ENCODE measurements at regions not wholly inside any gene's neighbourhood (a gene's known extent, or its start where the extent isn't known, plus 50 kb on each side); places are given as distances from the start of the nearest gene placed in this dataset.

DNA sequence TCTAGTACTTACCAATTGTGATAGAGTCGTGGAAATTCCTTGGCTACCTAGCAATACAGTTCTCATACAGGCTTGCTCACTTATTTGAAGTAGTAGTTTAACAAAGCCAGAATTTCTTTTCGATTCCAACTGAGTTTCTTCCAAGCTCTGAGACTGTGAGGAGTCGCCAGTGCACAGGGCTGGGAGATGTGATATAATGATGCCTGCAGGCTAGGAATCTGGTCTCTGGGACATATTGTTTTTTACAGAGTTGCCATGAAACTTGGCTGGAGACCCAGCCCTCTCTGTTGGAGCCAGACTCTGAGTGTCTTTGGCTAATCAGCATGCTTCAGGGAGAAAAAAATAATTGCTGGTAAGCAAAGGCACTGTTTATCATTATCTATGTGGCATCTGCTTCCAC is 698.8 kb upstream of the GOT2 start:
- no peaks in the 10 kb centered on the region for H3K27me3 ChIP-seq (replicated peaks in 1 of 2; ENCODE audit: control insufficient read depth in 2 of 2, insufficient read depth in 2 of 2, low read length in 1 of 2)
- no TSS peak for BruUV-seq (replicated peaks)
- no peak for TF ChIP-seq ZNF24 (IDR thresholded peaks at IDR 0.05)
- TF ChIP-seq SUZ12 (IDR thresholded peaks at IDR 0.05; ENCODE audit: unreplicated experiment): no peak
- no peak for TF ChIP-seq ZSCAN29 (IDR thresholded peaks at IDR 0.05)
- no peak for TF ChIP-seq NR2C2 (IDR thresholded peaks at IDR 0.05; ENCODE audit: borderline replicate concordance, control insufficient read depth, insufficient read length, low read depth)
- TF ChIP-seq BRCA1 (IDR thresholded peaks at IDR 0.05; ENCODE audit: low read depth, low read length): no peak
- TF ChIP-seq USF2 (IDR thresholded peaks at IDR 0.05; ENCODE audit: borderline replicate concordance, low read depth, low read length): no peak
- WGBS (ENCODE audit: insufficient coverage, insufficient replicate concordance, low lambda C conversion rate, missing lambda C conversion rate): 0% methylated on average over 3 of the region's 3 CpGs
- H3K4me2 ChIP-seq (ENCODE audit: control insufficient read depth, insufficient read depth): no peak overlapping the region
- ChIA-PET POLR2A (no interaction called here), CTCF (no interaction called here), SMC1A (ENCODE audit: uncharacterized antibody, unreplicated experiment) (no interaction called here), RAD21 (ENCODE audit: unreplicated experiment) (no interaction called here)
- no peaks in the 10 kb centered on the region for H4K20me1 ChIP-seq (ENCODE audit: control insufficient read depth, insufficient read depth)
- intact Hi-C loops (cut with micrococcal nuclease; ENCODE audit: unreplicated experiment): no loop called here
- H3K36me3 ChIP-seq (ENCODE audit: control insufficient read depth in 2 of 2, insufficient read depth in 2 of 2, low read length in 1 of 2): no peaks in the 10 kb centered on the region
- no peak overlapping the region for H3K4me3 ChIP-seq
- in situ Hi-C loops (cut with MboI): no loop called here
- no peak overlapping the region for H3K27ac ChIP-seq (ENCODE audit: control insufficient read depth, insufficient read depth)
- H3K9ac ChIP-seq (ENCODE audit: control insufficient read depth, insufficient read depth, low read length): no peak overlapping the region
- no peaks in the 10 kb centered on the region for H3K4me1 ChIP-seq (ENCODE audit: control insufficient read depth, insufficient read depth, low read length)
- FAIRE-seq (no peak), DNase-seq (ENCODE audit: low read depth, low spot score) (no peak), ATAC-seq (no peak)
- H3K9me3 ChIP-seq (replicated peaks; ENCODE audit: control insufficient read depth, insufficient read depth, low read length): no peaks in the 10 kb centered on the region
- no peaks in the 10 kb centered on the region for H3K79me2 ChIP-seq (ENCODE audit: control insufficient read depth, insufficient read depth, low read length)
- no peak overlapping the region for H2AFZ ChIP-seq (ENCODE audit: control insufficient read depth, low read depth, low read length)

DNA sequence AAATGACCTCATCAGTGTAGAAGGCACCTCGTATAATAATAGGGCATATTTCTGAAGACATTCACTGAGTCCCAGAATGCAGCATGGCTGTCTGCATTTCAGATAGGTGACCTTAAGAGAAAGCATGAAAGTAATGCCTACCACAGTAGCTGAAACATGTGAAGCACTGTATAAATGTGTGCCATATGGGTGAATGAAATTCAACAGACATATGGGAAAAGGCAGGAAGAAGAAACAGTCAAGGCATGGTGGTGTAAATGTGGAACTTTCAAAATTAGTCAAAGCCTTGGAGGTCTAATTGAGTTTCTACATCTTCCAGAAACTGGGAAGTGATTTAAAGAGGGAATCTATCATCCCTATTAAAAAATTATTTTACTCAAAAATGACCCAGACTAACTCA is 698.2 kb upstream of the GOT2 start:
- Histone ChIP-seq H3K4me3 (no peak overlapping the region), H2AFZ (ENCODE audit: control insufficient read depth, low read depth, low read length) (no peak overlapping the region), H3K4me1 (ENCODE audit: control insufficient read depth, insufficient read depth, low read length) (no peaks in the 10 kb centered on the region), H3K9me3 (replicated peaks; ENCODE audit: control insufficient read depth, insufficient read depth, low read length) (no peaks in the 10 kb centered on the region), H3K27ac (ENCODE audit: control insufficient read depth, insufficient read depth) (no peak overlapping the region), H3K4me2 (ENCODE audit: control insufficient read depth, insufficient read depth) (no peak overlapping the region), H3K79me2 (ENCODE audit: control insufficient read depth, insufficient read depth, low read length) (no peaks in the 10 kb centered on the region), H4K20me1 (ENCODE audit: control insufficient read depth, insufficient read depth) (no peaks in the 10 kb centered on the region), H3K27me3 (replicated peaks in 1 of 2; ENCODE audit: control insufficient read depth in 2 of 2, insufficient read depth in 2 of 2, low read length in 1 of 2) (no peaks in the 10 kb centered on the region), H3K9ac (ENCODE audit: control insufficient read depth, insufficient read depth, low read length) (no peak overlapping the region), H3K36me3 (ENCODE audit: control insufficient read depth in 2 of 2, insufficient read depth in 2 of 2, low read length in 1 of 2) (no peaks in the 10 kb centered on the region)
- POLR2A ChIA-PET: no interaction called here
- 0% methylated on average over 1 of the region's 1 CpG for WGBS (ENCODE audit: insufficient coverage, insufficient replicate concordance, low lambda C conversion rate, missing lambda C conversion rate)
- CTCF ChIA-PET: no interaction called here
- intact Hi-C loops (cut with micrococcal nuclease; ENCODE audit: unreplicated experiment) (no loop called here), in situ Hi-C loops (cut with MboI) (no loop called here)
- RAD21 ChIA-PET (ENCODE audit: unreplicated experiment): no interaction called here
- TF ChIP-seq WRNIP1 (IDR thresholded peaks at IDR 0.05; ENCODE audit: borderline replicate concordance, low read depth, low read length) (no peak), TARDBP (IDR thresholded peaks at IDR 0.05; ENCODE audit: borderline replicate concordance) (no peak), CHD4 (IDR thresholded peaks at IDR 0.05) (no peak)
- TF ChIP-seq, protein P1, sequence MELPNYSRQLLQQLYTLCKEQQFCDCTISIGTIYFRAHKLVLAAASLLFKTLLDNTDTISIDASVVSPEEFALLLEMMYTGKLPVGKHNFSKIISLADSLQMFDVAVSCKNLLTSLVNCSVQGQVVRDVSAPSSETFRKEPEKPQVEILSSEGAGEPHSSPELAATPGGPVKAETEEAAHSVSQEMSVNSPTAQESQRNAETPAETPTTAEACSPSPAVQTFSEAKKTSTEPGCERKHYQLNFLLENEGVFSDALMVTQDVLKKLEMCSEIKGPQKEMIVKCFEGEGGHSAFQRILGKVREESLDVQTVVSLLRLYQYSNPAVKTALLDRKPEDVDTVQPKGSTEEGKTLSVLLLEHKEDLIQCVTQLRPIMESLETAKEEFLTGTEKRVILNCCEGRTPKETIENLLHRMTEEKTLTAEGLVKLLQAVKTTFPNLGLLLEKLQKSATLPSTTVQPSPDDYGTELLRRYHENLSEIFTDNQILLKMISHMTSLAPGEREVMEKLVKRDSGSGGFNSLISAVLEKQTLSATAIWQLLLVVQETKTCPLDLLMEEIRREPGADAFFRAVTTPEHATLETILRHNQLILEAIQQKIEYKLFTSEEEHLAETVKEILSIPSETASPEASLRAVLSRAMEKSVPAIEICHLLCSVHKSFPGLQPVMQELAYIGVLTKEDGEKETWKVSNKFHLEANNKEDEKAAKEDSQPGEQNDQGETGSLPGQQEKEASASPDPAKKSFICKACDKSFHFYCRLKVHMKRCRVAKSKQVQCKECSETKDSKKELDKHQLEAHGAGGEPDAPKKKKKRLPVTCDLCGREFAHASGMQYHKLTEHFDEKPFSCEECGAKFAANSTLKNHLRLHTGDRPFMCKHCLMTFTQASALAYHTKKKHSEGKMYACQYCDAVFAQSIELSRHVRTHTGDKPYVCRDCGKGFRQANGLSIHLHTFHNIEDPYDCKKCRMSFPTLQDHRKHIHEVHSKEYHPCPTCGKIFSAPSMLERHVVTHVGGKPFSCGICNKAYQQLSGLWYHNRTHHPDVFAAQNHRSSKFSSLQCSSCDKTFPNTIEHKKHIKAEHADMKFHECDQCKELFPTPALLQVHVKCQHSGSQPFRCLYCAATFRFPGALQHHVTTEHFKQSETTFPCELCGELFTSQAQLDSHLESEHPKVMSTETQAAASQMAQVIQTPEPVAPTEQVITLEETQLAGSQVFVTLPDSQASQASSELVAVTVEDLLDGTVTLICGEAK (IDR thresholded peaks at IDR 0.05; ENCODE audit: borderline replicate concordance): no peak
- SMC1A ChIA-PET (ENCODE audit: uncharacterized antibody, unreplicated experiment): no interaction called here
- no peak for ATAC-seq
- DNase-seq (ENCODE audit: low read depth, low spot score): no peak
- no peak for FAIRE-seq
- no TSS peak for BruUV-seq (replicated peaks)
